ENCODE measurements at regions not wholly inside any gene's neighbourhood (a gene's known extent, or its start where the extent isn't known, plus 50 kb on each side); places are given as distances from the start of the nearest gene placed in this dataset.

DNA sequence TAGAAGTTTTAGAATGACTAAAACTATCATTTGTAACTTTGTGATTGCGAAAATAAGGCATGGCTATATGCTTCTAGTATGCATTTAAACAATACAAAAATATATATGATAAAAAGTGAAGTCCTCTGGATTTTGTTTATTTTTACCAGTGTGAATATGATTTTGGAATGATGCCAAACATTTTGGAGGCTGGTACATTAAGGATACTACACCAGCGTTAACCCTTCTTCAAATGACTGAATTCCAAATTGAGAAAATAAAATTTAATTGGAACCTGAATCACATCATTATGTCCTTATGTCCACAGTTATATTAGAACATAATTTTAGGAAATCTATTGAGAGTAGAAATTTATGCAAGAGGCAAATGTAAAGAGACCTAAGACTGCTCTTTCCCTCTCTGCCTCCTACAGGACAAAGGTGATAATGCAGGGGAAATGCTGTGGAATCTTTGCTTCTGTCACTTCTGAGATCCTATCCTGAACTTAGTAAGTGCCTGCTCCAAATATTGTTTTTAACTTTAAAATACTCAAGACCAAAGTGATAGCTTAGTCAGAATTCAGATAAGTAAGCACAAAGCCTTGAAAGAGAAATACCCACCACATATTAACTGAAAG is 121.1 kb upstream of the NANOGP8 start:
- TF ChIP-seq, protein P1, sequence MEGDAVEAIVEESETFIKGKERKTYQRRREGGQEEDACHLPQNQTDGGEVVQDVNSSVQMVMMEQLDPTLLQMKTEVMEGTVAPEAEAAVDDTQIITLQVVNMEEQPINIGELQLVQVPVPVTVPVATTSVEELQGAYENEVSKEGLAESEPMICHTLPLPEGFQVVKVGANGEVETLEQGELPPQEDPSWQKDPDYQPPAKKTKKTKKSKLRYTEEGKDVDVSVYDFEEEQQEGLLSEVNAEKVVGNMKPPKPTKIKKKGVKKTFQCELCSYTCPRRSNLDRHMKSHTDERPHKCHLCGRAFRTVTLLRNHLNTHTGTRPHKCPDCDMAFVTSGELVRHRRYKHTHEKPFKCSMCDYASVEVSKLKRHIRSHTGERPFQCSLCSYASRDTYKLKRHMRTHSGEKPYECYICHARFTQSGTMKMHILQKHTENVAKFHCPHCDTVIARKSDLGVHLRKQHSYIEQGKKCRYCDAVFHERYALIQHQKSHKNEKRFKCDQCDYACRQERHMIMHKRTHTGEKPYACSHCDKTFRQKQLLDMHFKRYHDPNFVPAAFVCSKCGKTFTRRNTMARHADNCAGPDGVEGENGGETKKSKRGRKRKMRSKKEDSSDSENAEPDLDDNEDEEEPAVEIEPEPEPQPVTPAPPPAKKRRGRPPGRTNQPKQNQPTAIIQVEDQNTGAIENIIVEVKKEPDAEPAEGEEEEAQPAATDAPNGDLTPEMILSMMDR (conservative IDR thresholded peaks at IDR 0.05; ENCODE audit: low read depth in 2 of 2): peak; percentile 74 to 87
- no peak for TF ChIP-seq EZH2phosphoT487 (IDR thresholded peaks at IDR 0.05; ENCODE audit: unreplicated experiment)
- no peak for TF ChIP-seq POLR2AphosphoS5 (IDR thresholded peaks at IDR 0.05; ENCODE audit: low read depth)
- no peak for TF ChIP-seq JUNB (IDR thresholded peaks at IDR 0.05; ENCODE audit: unreplicated experiment)
- no peak for TF ChIP-seq EZH2 (IDR thresholded peaks at IDR 0.05; ENCODE audit: low read depth, unreplicated experiment)
- TF ChIP-seq, protein P2, sequence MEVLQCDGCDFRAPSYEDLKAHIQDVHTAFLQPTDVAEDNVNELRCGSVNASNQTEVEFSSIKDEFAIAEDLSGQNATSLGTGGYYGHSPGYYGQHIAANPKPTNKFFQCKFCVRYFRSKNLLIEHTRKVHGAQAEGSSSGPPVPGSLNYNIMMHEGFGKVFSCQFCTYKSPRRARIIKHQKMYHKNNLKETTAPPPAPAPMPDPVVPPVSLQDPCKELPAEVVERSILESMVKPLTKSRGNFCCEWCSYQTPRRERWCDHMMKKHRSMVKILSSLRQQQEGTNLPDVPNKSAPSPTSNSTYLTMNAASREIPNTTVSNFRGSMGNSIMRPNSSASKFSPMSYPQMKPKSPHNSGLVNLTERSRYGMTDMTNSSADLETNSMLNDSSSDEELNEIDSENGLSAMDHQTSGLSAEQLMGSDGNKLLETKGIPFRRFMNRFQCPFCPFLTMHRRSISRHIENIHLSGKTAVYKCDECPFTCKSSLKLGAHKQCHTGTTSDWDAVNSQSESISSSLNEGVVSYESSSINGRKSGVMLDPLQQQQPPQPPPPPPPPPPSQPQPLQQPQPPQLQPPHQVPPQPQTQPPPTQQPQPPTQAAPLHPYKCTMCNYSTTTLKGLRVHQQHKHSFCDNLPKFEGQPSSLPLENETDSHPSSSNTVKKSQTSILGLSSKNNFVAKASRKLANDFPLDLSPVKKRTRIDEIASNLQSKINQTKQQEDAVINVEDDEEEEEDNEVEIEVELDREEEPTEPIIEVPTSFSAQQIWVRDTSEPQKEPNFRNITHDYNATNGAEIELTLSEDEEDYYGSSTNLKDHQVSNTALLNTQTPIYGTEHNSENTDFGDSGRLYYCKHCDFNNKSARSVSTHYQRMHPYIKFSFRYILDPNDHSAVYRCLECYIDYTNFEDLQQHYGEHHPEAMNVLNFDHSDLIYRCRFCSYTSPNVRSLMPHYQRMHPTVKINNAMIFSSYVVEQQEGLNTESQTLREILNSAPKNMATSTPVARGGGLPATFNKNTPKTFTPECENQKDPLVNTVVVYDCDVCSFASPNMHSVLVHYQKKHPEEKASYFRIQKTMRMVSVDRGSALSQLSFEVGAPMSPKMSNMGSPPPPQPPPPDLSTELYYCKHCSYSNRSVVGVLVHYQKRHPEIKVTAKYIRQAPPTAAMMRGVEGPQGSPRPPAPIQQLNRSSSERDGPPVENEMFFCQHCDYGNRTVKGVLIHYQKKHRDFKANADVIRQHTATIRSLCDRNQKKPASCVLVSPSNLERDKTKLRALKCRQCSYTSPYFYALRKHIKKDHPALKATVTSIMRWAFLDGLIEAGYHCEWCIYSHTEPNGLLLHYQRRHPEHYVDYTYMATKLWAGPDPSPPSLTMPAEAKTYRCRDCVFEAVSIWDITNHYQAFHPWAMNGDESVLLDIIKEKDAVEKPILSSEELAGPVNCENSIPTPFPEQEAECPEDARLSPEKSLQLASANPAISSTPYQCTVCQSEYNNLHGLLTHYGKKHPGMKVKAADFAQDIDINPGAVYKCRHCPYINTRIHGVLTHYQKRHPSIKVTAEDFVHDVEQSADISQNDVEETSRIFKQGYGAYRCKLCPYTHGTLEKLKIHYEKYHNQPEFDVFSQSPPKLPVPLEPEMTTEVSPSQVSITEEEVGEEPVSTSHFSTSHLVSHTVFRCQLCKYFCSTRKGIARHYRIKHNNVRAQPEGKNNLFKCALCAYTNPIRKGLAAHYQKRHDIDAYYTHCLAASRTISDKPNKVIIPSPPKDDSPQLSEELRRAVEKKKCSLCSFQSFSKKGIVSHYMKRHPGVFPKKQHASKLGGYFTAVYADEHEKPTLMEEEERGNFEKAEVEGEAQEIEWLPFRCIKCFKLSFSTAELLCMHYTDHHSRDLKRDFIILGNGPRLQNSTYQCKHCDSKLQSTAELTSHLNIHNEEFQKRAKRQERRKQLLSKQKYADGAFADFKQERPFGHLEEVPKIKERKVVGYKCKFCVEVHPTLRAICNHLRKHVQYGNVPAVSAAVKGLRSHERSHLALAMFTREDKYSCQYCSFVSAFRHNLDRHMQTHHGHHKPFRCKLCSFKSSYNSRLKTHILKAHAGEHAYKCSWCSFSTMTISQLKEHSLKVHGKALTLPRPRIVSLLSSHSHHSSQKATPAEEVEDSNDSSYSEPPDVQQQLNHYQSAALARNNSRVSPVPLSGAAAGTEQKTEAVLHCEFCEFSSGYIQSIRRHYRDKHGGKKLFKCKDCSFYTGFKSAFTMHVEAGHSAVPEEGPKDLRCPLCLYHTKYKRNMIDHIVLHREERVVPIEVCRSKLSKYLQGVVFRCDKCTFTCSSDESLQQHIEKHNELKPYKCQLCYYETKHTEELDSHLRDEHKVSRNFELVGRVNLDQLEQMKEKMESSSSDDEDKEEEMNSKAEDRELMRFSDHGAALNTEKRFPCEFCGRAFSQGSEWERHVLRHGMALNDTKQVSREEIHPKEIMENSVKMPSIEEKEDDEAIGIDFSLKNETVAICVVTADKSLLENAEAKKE (CRISPR knock-in tag; IDR thresholded peaks at IDR 0.05): no peak
- TF ChIP-seq, protein P3, sequence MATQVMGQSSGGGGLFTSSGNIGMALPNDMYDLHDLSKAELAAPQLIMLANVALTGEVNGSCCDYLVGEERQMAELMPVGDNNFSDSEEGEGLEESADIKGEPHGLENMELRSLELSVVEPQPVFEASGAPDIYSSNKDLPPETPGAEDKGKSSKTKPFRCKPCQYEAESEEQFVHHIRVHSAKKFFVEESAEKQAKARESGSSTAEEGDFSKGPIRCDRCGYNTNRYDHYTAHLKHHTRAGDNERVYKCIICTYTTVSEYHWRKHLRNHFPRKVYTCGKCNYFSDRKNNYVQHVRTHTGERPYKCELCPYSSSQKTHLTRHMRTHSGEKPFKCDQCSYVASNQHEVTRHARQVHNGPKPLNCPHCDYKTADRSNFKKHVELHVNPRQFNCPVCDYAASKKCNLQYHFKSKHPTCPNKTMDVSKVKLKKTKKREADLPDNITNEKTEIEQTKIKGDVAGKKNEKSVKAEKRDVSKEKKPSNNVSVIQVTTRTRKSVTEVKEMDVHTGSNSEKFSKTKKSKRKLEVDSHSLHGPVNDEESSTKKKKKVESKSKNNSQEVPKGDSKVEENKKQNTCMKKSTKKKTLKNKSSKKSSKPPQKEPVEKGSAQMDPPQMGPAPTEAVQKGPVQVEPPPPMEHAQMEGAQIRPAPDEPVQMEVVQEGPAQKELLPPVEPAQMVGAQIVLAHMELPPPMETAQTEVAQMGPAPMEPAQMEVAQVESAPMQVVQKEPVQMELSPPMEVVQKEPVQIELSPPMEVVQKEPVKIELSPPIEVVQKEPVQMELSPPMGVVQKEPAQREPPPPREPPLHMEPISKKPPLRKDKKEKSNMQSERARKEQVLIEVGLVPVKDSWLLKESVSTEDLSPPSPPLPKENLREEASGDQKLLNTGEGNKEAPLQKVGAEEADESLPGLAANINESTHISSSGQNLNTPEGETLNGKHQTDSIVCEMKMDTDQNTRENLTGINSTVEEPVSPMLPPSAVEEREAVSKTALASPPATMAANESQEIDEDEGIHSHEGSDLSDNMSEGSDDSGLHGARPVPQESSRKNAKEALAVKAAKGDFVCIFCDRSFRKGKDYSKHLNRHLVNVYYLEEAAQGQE (IDR thresholded peaks at IDR 0.05; ENCODE audit: unreplicated experiment): no peak
- no peak for TF ChIP-seq STAT1 (IDR thresholded peaks at IDR 0.05; ENCODE audit: unreplicated experiment)
- TF ChIP-seq, protein P4, sequence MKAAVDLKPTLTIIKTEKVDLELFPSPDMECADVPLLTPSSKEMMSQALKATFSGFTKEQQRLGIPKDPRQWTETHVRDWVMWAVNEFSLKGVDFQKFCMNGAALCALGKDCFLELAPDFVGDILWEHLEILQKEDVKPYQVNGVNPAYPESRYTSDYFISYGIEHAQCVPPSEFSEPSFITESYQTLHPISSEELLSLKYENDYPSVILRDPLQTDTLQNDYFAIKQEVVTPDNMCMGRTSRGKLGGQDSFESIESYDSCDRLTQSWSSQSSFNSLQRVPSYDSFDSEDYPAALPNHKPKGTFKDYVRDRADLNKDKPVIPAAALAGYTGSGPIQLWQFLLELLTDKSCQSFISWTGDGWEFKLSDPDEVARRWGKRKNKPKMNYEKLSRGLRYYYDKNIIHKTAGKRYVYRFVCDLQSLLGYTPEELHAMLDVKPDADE (IDR thresholded peaks at IDR 0.05): no peak
